ENCODE measurements at regions not wholly inside any gene's neighbourhood (a gene's known extent, or its start where the extent isn't known, plus 50 kb on each side); places are given as distances from the start of the nearest gene placed in this dataset.
"Not testable (repeated sequence)": the region's sequence is repeated elsewhere in the genome, so short reads cannot be mapped to it uniquely, and the experiment has no call there.

DNA sequence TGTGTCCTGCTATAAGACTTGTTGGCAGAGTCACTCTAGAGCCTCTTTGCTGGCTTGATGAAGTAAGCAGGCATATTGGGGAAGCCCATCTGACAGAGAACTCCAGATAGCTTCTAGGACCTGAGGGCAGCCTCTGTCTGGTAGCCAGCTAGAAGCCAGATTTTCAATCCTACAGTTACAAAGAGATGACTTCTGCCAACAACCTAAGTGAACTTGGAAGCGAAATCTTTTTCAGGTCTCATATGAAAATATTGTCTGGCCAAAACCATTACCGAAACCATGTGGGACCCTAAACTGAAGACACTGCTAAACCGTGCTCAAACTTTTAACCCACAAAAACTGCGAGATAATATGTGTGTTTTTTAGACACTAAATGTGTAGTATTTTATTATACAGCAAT is 140.9 kb downstream of the MRPS30 start:
- ChIA-PET POLR2A (no interaction called here), CTCF (no interaction called here)
- Mint-ChIP-seq H3K4me3 (no peak overlapping the region), H3K4me1 (ENCODE audit: low read depth) (no peaks in the 10 kb centered on the region), H3K27me3 (ENCODE audit: low read depth) (no peaks in the 10 kb centered on the region), H3K9me3 (ENCODE audit: insufficient read depth) (no peaks in the 10 kb centered on the region), H3K36me3 (ENCODE audit: low read depth) (no peaks in the 10 kb centered on the region), H3K27ac (no peak overlapping the region)
- ATAC-seq (no peak), DNase-seq (no peak)

DNA sequence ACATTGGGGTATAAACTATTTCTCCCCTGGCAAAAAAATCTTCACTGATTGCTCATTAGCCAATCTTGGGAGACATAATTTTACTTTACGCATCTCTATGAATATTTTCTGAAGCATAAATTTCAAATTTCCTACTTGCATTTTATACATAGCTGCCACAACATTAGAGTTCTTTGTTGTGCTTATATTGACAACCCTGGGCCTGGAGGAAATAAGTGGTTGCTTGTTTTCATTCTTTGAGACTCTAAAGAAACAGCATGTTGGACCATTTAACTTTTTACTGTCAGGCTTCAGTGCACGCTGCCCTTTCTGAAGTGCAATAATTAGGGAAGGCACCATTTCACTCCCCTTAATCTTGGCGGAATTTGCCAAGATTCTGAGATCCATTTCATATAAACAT is 142.6 kb downstream of the MRPS30 start:
- H3K9me3 Mint-ChIP-seq (ENCODE audit: insufficient read depth): no peaks in the 10 kb centered on the region
- POLR2A ChIA-PET: no interaction called here
- no peaks in the 10 kb centered on the region for H3K36me3 Mint-ChIP-seq (ENCODE audit: low read depth)
- DNase-seq: no peak
- H3K27me3 Mint-ChIP-seq (ENCODE audit: low read depth): no peaks in the 10 kb centered on the region
- no peak for ATAC-seq
- H3K4me3 Mint-ChIP-seq: no peak overlapping the region
- no peak overlapping the region for H3K27ac Mint-ChIP-seq
- CTCF ChIA-PET: no interaction called here
- no peaks in the 10 kb centered on the region for H3K4me1 Mint-ChIP-seq (ENCODE audit: low read depth)

DNA sequence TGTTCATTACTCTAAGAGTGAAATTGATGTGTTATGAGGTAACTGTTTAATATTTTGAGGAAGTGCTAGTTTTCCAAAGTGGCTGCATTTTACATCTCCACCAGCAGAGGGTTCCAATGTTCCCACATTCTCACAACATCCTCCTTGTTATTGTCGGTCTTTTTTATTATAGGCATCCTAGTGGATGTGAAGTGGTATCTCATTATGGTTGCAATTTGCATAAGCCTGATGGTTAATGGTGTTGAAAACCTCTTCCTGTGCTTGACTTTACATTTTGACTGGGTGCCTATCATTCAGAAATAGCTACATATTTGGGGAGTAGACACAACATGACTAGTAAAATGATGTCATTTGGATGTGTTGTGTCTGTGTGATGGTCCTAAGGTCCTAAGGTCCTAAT is 143.6 kb downstream of the MRPS30 start:
- CTCF ChIA-PET: no interaction called here
- DNase-seq (no peak), ATAC-seq (no peak)
- H3K4me1 Mint-ChIP-seq (ENCODE audit: low read depth): no peaks in the 10 kb centered on the region
- H3K4me3 Mint-ChIP-seq: no peak overlapping the region
- no peak overlapping the region for H3K27ac Mint-ChIP-seq
- no peaks in the 10 kb centered on the region for H3K27me3 Mint-ChIP-seq (ENCODE audit: low read depth)
- POLR2A ChIA-PET: no interaction called here
- H3K9me3 Mint-ChIP-seq (ENCODE audit: insufficient read depth): no peaks in the 10 kb centered on the region
- no peaks in the 10 kb centered on the region for H3K36me3 Mint-ChIP-seq (ENCODE audit: low read depth)

DNA sequence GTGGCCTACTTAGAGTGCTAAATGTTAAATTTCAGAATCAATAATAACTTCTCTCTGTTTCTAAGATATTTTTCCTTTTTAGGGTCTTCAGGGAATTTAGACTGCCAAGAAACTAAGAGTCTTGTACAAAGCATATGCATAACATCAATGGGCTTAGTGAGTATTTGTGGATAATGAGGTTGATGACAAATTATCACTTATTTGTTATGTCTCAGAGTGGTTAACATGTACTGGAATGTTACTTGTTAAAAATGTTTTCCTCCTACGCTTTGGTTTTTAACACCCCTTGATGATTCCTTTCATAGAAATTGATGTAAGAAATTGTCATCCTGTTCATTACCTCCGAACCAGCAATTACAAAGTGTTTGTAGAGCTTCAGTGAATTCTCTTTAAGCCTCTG is 144.3 kb downstream of the MRPS30 start:
- no peak for DNase-seq
- ChIA-PET POLR2A (no interaction called here), CTCF (interaction anchor here (1.2 kb wide), 1 partner anchor 10 kb away, joined by 3 read pairs; no protein-coding TSS in a partner anchor)
- ATAC-seq: no peak
- Mint-ChIP-seq H3K9me3 (ENCODE audit: insufficient read depth) (no peaks in the 10 kb centered on the region), H3K36me3 (ENCODE audit: low read depth) (no peaks in the 10 kb centered on the region), H3K4me1 (ENCODE audit: low read depth) (no peaks in the 10 kb centered on the region), H3K4me3 (no peak overlapping the region), H3K27ac (no peak overlapping the region), H3K27me3 (ENCODE audit: low read depth) (no peaks in the 10 kb centered on the region)

DNA sequence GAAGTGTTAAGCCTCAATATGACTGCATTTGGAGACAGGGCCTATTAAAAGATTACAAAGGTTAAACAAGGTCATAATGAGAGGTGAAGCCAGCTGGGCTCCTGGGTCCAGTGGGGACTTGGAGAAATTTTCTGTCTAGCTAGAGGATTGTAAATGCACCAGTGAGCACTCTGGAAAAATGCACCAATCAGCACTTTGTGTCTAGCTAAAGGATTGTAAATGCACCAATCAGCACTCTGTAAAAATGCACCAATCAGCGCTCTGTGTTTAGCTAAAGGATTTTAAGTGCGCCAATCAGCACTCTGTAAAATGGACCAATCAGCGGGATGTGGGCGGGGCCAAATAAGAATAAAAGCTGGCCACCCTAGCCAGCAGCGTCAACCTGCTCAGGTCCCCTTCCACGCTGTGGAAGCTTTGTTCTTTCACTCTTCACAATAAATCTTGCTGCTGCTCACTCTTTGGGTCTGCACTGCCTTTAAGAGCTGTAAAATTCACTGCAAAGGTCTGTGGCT is 150.3 kb downstream of the MRPS30 start:
- H3K27ac Mint-ChIP-seq; H3K27me3 Mint-ChIP-seq (ENCODE audit: low read depth); H3K9me3 Mint-ChIP-seq (ENCODE audit: insufficient read depth); ATAC-seq; DNase-seq; CTCF ChIA-PET; H3K4me3 Mint-ChIP-seq; POLR2A ChIA-PET; H3K4me1 Mint-ChIP-seq (ENCODE audit: low read depth); H3K36me3 Mint-ChIP-seq (ENCODE audit: low read depth): not testable (repeated sequence)

DNA sequence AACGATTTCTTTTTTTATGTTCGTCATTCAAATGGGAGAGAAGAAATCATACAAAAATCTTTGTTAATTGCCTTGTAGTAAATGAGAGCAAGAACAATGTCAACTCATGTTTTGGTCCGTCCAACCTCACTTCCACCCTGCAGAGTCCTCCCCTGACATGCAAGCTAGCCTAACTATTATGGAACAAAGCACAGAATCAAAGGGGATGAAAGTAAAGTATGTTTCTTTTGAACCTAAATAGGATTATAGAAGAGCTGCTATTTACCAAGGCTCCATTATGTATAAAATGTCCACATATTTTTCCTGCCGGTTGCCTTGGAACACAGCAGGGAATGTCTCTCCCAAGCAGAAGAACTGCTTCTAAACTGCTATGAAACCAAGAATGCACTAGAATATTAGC is 161.1 kb downstream of the MRPS30 start:
- Mint-ChIP-seq H3K27me3 (ENCODE audit: low read depth) (no peaks in the 10 kb centered on the region), H3K4me1 (ENCODE audit: low read depth) (no peaks in the 10 kb centered on the region)
- no peak for ATAC-seq

DNA sequence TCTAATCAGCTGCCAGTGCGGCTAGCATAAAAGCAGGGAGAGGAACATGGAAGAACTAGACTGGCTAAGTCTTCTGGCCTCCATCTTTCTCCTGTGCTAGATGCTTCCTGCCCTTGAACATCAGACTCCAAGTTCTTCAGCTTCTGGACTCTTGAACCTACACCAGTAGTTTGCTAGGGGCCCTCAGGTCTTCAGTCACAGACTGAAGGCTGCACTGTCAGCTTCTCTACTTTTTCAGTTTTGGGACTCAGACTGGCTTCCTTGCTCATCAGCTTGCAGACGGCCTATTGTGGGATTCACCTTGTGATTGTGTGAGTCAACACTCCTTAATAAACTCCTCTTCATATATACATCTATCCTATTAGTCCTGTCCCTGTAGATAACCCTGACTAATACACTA is 162.2 kb downstream of the MRPS30 start:
- DNase-seq; H3K9me3 Mint-ChIP-seq (ENCODE audit: insufficient read depth); H3K27ac Mint-ChIP-seq; H3K4me1 Mint-ChIP-seq (ENCODE audit: low read depth); POLR2A ChIA-PET; ATAC-seq; H3K4me3 Mint-ChIP-seq; H3K36me3 Mint-ChIP-seq (ENCODE audit: low read depth); CTCF ChIA-PET; H3K27me3 Mint-ChIP-seq (ENCODE audit: low read depth): not testable (repeated sequence)

More for the DNA sequence above, 161.1 kb downstream of the MRPS30 start:
- H3K27ac Mint-ChIP-seq: no peak overlapping the region
- no peaks in the 10 kb centered on the region for H3K36me3 Mint-ChIP-seq (ENCODE audit: low read depth)
- no peaks in the 10 kb centered on the region for H3K9me3 Mint-ChIP-seq (ENCODE audit: insufficient read depth)
- ChIA-PET POLR2A (no interaction called here), CTCF (no interaction called here)
- no peak for DNase-seq
- no peak overlapping the region for H3K4me3 Mint-ChIP-seq

DNA sequence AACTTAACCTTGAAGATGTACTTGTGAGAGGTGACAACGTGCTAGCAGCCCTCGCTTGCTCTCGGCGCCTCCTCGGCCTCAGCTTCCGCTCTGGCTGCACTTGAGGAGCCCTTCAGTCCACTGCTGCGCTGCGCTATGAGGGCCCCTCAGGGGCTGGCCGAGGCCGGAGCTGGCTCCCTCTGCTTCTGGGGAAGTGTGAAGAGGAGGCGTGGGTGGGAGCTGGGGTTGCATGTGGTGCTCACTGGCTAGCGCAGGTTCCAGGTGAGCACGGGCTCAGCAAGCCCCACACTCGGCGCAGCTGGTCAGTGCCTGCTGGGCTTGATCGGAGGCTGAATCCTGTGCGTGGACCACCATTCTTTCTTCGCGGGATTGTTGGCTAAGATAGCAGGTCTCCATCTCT is 166.1 kb downstream of the MRPS30 start:
- peaks cover 10% of the 10 kb centered on the region for H3K9me3 Mint-ChIP-seq (ENCODE audit: insufficient read depth)
- no peak overlapping the region for H3K4me3 Mint-ChIP-seq
- ATAC-seq (no peak), DNase-seq (no peak)
- no peak overlapping the region for H3K27ac Mint-ChIP-seq
- ChIA-PET POLR2A (no interaction called here), CTCF (no interaction called here)
- H3K27me3 Mint-ChIP-seq (ENCODE audit: low read depth): no peaks in the 10 kb centered on the region
- H3K36me3 Mint-ChIP-seq (ENCODE audit: low read depth): no peaks in the 10 kb centered on the region
- H3K4me1 Mint-ChIP-seq (ENCODE audit: low read depth): no peaks in the 10 kb centered on the region

DNA sequence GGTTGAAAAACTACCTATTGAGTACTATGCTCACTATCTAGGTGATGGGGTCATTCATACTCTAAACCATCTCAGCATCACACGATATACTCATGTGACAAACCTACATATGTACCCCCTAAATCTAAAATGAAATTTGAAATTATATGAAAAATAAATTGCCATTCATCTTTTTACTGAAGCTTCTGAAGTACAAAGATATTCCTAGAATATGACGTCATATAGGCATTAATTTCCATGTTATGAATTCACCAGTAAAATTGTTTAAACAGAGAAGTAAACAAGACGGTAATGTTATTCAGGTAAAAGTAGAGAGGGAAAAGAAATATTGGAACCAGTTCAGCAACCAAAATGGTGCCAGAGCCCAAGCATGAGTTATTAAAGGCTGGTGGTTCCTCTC is 173.0 kb downstream of the MRPS30 start:
- Mint-ChIP-seq H3K27ac (no peak overlapping the region), H3K27me3 (ENCODE audit: low read depth) (no peaks in the 10 kb centered on the region), H3K9me3 (ENCODE audit: insufficient read depth) (peaks cover 40% of the 10 kb centered on the region), H3K4me1 (ENCODE audit: low read depth) (no peaks in the 10 kb centered on the region), H3K36me3 (ENCODE audit: low read depth) (no peaks in the 10 kb centered on the region), H3K4me3 (no peak overlapping the region)
- ATAC-seq (no peak), DNase-seq (no peak)
- POLR2A ChIA-PET: no interaction called here
- CTCF ChIA-PET: no interaction called here

DNA sequence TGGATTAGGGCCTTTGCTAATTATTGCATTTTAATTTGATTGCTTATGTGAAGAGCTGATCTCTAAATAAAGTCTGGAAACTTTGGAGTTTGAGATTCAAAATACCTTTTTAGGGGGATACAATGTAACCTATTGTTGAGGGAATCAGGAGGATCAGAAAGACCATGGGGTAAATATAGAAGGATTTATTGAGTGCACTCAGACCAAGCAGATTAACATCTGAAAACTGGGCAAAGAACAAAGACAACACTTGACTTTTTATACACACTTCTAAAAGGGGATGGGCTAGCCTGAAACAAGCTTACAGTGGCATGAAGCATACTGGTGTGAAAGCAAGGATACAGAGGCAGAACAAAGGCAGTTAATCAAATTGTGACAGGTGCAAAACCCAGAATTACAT is 174.3 kb downstream of the MRPS30 start:
- Mint-ChIP-seq H3K4me3 (no peak overlapping the region), H3K27me3 (ENCODE audit: low read depth) (no peaks in the 10 kb centered on the region), H3K36me3 (ENCODE audit: low read depth) (no peaks in the 10 kb centered on the region), H3K4me1 (ENCODE audit: low read depth) (no peaks in the 10 kb centered on the region), H3K27ac (no peak overlapping the region), H3K9me3 (ENCODE audit: insufficient read depth) (peaks cover 38% of the 10 kb centered on the region)
- CTCF ChIA-PET: no interaction called here
- POLR2A ChIA-PET: no interaction called here
- DNase-seq (no peak), ATAC-seq (no peak)

DNA sequence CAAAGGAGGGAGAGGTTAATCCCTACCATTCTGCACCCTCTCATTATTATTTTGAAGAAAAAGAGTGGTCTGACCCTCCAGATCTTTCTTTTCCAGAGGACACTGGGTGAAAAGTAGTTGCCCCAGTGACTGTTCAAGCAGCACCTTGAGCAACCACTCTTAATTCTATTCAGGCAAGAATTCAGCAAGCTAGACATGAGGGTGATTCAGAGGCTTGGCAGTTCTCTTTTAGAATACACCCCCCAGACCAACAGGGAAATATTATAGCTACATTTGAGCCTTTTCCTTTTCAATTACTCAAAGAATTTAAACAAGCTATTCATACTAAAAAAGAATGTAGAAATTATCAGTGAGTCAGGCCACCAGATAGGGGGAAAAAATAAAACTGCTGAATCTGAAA is 178.3 kb downstream of the MRPS30 start:
- DNase-seq (no peak), ATAC-seq (no peak)
- POLR2A ChIA-PET: no interaction called here
- Mint-ChIP-seq H3K27me3 (ENCODE audit: low read depth) (no peaks in the 10 kb centered on the region), H3K4me1 (ENCODE audit: low read depth) (no peaks in the 10 kb centered on the region), H3K27ac (no peak overlapping the region), H3K9me3 (ENCODE audit: insufficient read depth) (peaks cover 40% of the 10 kb centered on the region), H3K36me3 (ENCODE audit: low read depth) (no peaks in the 10 kb centered on the region), H3K4me3 (no peak overlapping the region)
- CTCF ChIA-PET: no interaction called here

DNA sequence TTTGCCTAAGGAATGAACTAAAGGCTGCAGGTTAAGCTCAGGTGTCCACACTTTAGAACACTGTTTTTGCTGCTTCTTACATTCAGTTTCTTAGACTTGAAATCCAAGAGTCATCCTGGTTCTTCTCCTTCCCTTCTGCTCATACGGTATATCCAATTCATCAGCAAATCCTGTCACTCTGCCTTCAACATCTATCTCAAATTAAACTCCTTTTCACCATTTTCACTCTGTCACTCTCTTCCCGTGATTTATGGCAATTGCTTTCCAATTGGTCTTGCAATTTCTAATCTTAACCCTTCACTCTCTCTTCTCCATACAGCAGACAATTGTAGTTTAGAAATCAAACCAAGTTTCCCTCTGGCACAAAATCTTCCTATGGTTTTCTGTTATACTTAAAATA is 182.9 kb downstream of the MRPS30 start:
- no peak for ATAC-seq
- Mint-ChIP-seq H3K4me3 (no peak overlapping the region), H3K27me3 (ENCODE audit: low read depth) (no peaks in the 10 kb centered on the region), H3K4me1 (ENCODE audit: low read depth) (no peaks in the 10 kb centered on the region), H3K36me3 (ENCODE audit: low read depth) (no peaks in the 10 kb centered on the region), H3K27ac (no peak overlapping the region), H3K9me3 (ENCODE audit: insufficient read depth) (peaks cover 35% of the 10 kb centered on the region)
- CTCF ChIA-PET: no interaction called here
- POLR2A ChIA-PET: no interaction called here
- DNase-seq: no peak

DNA sequence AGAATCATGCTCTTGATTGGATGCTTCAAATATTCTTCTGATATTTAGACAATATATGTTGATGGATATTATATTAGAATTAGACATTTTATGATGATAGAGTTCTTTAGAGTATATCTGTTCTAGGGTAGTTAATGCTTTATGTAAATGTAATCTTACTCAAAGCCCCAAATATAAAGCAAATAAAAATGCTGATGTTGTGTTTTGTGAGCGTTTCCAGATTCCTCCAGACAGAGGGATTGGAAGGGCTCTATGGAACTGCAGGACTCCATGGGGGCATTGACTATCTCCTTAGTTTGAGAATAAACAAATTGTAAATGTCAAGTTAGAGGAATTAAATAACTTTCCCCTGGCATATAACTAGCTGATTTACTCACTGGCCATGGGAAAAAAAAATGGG is 184.5 kb downstream of the MRPS30 start:
- Mint-ChIP-seq H3K4me1 (ENCODE audit: low read depth) (no peaks in the 10 kb centered on the region), H3K27me3 (ENCODE audit: low read depth) (no peaks in the 10 kb centered on the region), H3K27ac (no peak overlapping the region), H3K4me3 (no peak overlapping the region), H3K36me3 (ENCODE audit: low read depth) (no peaks in the 10 kb centered on the region), H3K9me3 (ENCODE audit: insufficient read depth) (peaks cover 32% of the 10 kb centered on the region)
- no peak for DNase-seq
- no peak for ATAC-seq
- ChIA-PET CTCF (no interaction called here), POLR2A (no interaction called here)
